ENCODE measurements at regions not wholly inside any gene's neighbourhood (a gene's known extent, or its start where the extent isn't known, plus 50 kb on each side); places are given as distances from the start of the nearest gene placed in this dataset.
A peak's percentile ranks its signal among the peaks of the same experiment; 100 is the strongest.

DNA sequence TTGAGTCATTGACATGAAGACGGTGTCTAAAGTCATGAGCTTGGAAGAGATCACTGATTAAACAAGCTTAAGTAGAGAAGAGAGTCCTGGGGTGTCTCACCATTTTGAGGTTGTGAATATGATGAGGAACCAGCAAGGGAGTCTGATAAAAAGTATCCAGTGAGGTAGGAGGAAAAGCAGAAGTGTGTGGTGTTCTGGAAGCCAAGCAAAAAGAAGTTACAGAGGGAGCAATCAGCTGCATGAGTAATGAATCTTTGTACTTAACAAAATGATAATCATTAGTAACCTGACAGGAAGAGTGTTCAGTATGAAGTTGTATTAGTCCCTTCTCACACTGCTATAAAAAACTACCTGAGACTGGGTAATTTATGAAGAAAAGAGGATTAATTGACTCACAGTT, 131.3 kb downstream of the C11orf87 start:
- DNase-seq (ENCODE audit: low spot score), result no peak

- no peak for DNase-seq (ENCODE audit: low spot score)
These were observed 133.0 kb downstream of the C11orf87 start for GRCh38 chr11:109554951-109555350.

DNA sequence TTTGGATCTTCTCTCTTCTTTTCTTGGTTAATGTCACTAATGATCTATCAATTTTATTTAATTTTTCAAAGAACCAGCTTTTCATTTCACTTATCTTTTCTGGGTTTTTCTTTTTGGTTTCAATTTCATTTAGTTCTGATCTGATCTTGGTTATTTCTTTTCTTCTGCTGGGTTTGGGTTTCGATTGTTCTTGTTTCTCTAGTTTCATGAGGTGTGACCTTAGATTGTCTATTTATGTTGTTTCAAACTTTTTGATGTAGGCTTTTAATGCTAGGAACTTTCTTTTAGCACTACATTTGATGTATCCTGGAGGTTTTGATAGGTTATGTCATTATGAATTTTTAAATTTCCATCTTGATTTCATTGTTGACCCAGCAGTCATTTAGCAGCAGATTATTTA, 142.3 kb downstream of the C11orf87 start:
- DNase-seq (ENCODE audit: low spot score), result no peak

GRCh38 chr11:109582470-109582869, 160.5 kb downstream of the C11orf87 start:
- DNase-seq (ENCODE audit: low spot score), result no peak

DNA sequence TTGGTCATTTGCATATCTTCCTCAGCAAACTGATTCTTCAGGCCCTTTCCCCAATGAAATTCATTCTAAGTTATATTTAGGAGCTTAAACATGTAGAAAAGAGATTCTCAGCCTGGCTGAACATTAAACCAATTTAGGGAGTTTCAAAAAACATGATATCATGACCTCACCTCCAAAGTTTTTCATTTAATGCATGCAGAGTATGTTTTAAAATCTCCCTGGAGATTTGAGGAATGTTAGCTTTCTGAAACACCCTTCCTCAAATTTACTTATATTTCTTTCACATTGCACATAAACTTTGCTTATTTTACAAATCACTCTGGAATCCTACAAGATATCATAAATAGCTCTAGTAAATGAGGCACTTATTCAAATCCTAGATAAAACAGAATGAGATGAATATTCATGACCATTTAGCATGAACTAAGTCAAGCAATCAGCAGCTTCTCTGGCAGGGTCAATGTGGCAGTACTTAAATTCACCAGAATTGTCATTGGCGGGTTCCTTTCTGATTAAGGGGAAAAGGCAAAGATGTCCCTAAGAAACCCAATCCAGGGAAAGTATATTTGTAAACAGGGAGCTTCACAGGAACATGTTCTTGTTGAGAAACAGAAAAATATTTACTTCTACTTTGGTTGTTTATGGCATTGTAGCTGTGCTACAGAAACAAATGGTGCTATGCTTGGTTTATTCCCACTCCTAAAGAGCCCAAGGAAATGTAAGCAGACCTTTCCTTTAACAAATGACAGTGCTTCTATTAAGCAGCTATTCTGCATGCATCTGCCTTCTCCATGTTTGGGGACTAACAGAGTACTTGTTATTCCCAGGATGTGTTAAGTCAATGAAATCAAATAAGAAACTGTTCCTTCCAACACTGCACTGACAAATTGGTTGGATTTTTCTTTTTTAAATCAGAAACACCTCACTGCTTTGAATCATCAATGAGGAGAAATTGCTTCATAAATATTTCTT, 162.3 kb downstream of the C11orf87 start:
- DNase-seq (ENCODE audit: low spot score), result no peak

DNA sequence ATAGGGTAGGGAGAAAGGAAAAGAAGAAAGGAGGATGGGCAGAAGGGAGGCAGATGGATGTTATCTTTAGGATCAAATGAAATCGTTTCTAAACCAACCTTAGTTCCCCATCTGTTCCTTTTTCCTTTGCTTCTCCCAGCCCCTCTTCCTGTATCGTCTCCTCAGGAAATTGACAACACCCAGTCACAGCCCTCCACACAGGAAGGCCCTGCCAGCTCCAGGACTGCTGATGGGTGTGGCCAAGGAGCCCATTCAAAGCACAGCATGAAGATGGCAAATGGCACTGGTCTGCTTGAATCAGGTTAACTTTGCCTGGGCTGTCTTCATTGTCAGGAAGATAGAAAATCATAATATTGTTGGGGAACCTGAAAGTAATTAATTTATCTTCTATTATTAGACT, 164.8 kb downstream of the C11orf87 start:
- no peak for DNase-seq (ENCODE audit: low spot score)

- DNase-seq (ENCODE audit: low spot score), result no peak
These were observed 168.8 kb downstream of the C11orf87 start for GRCh38 chr11:109590782-109591181.

DNA sequence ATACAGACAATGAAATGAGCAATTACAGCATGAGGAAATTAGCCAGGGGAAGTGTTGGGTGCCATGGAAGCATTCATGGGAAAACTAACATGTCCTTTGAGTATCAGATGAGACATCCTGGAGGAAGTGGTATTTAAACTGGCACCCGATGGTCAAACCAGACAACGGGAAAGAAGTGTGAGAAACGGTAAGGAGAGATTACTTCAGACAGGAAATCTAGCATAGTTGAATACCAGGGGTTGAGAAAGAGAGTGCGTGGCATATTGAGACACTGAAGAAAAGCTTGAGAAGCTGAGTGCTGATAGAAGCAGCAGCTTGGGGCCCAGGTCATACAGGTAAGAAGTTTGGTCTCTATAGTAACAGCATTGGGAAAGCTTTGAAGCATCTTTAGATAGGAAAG, 175.3 kb downstream of the C11orf87 start:
- no peak for DNase-seq (ENCODE audit: low spot score)

GRCh38 chr11:109604481-109605400, 182.8 kb downstream of the C11orf87 start:
- no peak for DNase-seq (ENCODE audit: low spot score)

- no peak for DNase-seq (ENCODE audit: low spot score)
These were observed 184.3 kb downstream of the C11orf87 start for GRCh38 chr11:109606256-109606655.

DNA sequence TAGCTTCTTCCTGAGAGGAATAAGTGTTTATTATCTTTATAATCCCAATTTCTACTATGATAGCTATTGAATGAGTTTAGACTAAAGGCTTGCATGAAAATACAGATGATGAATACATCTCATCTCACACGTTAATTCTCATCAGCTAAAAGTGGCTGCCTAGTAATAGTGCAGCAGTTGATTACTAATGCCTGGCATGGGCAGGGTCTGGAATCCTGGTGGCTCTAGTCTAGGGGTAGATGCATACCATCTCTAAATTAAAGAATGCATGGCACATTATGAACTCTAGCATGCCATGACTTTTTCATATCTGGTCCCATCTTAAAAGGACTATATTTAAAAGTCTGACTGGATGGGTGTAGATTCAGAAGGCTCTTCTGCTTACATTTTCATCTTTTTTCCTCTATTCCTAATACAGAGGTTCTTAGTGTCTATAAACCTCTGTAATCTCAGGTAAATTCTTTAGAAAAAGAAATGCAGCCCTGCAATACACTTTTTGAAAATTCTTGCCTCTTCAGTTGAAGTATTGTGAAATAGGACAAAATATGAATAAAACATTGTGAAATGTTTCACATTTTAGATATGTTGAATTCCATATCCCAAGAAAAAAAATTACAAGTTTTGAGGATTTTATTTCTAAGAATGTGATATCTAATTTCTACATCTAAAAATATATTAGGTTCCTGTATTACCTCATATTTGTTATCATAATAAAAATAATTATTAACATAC, 187.6 kb downstream of the C11orf87 start:
- DNase-seq (ENCODE audit: low spot score), result no peak

GRCh38 chr11:109612496-109612895, 190.5 kb downstream of the C11orf87 start:
- DNase-seq (ENCODE audit: low spot score), result no peak

- DNase-seq (ENCODE audit: low spot score), result no peak
These were observed 197.5 kb downstream of the C11orf87 start for GRCh38 chr11:109619498-109619897.

GRCh38 chr11:109629734-109630133, 207.7 kb downstream of the C11orf87 start:
- DNase-seq (ENCODE audit: low spot score), result no peak

DNA sequence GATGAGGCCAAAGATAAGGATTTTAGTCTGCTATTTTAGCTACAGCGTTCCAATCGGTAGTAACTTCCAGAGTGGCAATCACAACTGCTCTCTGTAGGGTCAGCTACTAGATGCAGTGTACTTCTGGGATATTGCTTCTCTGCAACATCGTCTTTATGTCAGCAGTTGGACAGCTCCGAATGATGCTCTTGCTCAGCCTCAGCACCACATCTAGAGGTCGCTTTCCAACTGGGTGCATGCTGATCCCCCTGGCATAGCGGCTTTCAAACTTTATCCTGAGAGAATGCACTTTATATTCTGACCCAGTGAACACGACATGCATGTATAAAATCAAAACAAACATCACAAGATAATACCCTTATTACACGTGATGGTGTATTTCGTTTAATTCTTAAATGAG, 219.6 kb downstream of the C11orf87 start:
- peak; percentile 36 for DNase-seq (ENCODE audit: low spot score)

DNA sequence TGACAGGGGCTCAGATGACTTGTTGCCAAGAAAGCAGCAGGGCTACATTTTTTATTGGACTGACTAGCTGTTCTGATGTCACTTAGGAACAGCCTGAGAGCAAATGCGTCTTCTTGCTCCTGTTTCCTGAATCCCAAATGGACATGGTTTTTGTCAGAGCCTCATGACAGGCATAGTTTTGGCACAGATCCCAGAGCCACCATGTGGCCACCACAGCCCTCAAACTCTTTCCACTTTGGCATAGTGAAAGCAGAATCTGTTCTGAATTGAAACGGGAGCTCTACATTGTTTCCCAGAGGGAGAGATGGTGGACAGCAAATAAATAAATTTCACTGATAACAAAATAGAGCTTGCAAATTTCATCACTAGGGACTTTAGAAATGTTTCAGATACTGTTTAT, 222.2 kb downstream of the C11orf87 start:
- DNase-seq (ENCODE audit: low spot score), result peak; percentile 14

DNA sequence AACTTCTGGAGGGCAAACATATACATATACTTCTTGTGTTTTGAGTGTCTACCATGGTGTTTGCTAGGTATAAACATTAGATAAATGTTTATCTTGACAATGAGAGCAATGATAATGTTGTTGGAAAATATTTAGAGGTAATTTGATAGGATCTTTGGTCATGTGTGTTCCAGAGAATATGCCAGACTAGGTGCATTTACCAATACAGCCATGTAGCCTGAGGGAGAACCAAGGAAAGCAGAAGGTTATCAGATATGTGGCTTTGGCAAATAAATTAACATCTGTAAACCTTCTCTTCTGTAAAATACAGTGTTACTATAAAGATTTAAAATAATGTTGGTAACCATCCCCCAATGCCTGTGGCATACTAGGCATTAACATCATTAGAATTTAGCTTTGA, 226.8 kb downstream of the C11orf87 start:
- no peak for DNase-seq (ENCODE audit: low spot score)

DNA sequence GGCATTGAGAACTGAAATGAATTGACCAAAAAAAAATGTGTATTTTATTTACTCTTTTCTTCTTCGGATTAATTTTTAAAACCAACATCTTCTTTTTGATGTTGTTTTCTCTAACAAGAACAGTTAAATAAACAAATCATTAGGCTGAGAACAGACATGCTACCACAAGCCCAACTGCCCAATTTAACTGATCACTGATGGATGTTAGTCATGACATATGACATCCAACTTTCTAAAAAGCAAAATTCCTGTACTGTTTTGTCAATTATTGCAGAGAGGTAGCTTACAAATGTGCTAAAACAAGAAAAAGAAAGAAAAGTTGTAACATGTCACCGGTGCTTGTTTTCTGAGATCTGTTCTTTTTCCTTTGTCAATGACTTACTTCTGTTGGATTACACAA, 232.1 kb downstream of the C11orf87 start:
- DNase-seq (ENCODE audit: low spot score), result no peak

GRCh38 chr11:109658190-109658589, 236.2 kb downstream of the C11orf87 start:
- no peak for DNase-seq (ENCODE audit: low spot score)

- DNase-seq (ENCODE audit: low spot score), result no peak
These were observed 245.7 kb downstream of the C11orf87 start for GRCh38 chr11:109667719-109668118.

DNA sequence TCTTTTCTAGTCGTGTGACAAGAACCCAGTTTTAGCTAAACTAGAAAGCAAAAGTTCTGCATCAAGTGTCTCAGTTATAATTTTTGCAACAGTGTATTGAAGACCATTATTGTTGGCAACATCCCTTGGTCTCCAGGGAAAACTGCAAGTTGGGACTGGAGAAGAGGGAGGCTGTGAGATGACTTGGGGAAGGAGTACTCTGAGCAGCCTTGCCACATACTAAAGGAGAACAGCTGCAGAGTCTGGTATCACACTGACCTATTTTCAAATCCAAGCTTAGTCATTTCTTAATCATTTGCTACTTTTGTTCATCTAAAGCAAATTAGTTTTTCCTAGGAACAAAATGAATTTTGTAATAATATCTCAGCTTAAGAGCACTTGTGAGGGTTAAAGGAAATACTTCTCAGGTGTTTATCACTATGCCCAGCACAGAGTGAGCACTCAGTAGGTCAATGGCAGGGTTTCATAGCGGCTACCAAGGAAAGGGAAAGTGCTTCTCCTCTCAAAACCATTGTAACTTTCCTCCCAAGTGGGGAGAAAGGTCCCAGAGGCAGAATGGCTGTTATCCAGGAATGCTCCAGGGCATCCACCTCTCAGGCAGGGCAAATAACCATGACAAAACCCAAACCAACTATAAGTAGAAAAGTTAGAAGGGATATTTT, 247.1 kb downstream of the C11orf87 start:
- DNase-seq (ENCODE audit: low spot score), result no peak
